ENCODE measurements at regions not wholly inside any gene's neighbourhood (a gene's known extent, or its start where the extent isn't known, plus 50 kb on each side); places are given as distances from the start of the nearest gene placed in this dataset.
"Not testable (repeated sequence)": the region's sequence is repeated elsewhere in the genome, so short reads cannot be mapped to it uniquely, and the experiment has no call there.

DNA sequence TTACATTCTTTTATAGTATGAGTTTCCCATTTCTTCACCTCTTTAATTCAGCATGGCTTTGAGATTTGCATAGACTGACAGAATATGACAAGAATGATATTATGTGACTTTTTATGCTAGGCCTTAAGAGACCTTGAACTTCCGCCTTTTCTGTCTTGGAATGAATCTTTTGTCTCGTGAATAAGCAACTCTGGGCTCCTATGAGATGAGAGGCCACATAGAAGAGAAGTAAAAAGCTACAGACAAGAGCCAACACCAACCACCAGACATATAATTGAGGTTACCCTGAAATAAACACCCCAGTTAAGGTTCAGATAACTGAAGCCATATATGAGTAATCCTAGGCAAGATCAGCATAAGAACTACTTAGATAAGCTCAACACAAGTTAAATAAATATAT lies 600.8 kb downstream of the MEI4 start (continued):
- TF ChIP-seq, protein P1, sequence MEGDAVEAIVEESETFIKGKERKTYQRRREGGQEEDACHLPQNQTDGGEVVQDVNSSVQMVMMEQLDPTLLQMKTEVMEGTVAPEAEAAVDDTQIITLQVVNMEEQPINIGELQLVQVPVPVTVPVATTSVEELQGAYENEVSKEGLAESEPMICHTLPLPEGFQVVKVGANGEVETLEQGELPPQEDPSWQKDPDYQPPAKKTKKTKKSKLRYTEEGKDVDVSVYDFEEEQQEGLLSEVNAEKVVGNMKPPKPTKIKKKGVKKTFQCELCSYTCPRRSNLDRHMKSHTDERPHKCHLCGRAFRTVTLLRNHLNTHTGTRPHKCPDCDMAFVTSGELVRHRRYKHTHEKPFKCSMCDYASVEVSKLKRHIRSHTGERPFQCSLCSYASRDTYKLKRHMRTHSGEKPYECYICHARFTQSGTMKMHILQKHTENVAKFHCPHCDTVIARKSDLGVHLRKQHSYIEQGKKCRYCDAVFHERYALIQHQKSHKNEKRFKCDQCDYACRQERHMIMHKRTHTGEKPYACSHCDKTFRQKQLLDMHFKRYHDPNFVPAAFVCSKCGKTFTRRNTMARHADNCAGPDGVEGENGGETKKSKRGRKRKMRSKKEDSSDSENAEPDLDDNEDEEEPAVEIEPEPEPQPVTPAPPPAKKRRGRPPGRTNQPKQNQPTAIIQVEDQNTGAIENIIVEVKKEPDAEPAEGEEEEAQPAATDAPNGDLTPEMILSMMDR (IDR thresholded peaks at IDR 0.05 in 2 of 3, conservative IDR thresholded peaks at IDR 0.05 in 1 of 3; ENCODE audit: borderline replicate concordance in 1 of 3, insufficient read depth in 1 of 3, low read depth in 2 of 3, low read length in 2 of 3), result no peak
- no peak for TF ChIP-seq EZH2 (IDR thresholded peaks at IDR 0.05)
- TF ChIP-seq, protein P2, sequence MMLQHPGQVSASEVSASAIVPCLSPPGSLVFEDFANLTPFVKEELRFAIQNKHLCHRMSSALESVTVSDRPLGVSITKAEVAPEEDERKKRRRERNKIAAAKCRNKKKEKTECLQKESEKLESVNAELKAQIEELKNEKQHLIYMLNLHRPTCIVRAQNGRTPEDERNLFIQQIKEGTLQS (IDR thresholded peaks at IDR 0.05), result no peak
- TF ChIP-seq SP1 (IDR thresholded peaks at IDR 0.05; ENCODE audit: low read depth), result no peak
- no peak for TF ChIP-seq POLR2A (IDR thresholded peaks at IDR 0.05; ENCODE audit: borderline replicate concordance, extremely low read depth, insufficient read depth, insufficient read length)
- TF ChIP-seq POLR2AphosphoS5 (IDR thresholded peaks at IDR 0.05; ENCODE audit: low read depth, low read length), result no peak

DNA sequence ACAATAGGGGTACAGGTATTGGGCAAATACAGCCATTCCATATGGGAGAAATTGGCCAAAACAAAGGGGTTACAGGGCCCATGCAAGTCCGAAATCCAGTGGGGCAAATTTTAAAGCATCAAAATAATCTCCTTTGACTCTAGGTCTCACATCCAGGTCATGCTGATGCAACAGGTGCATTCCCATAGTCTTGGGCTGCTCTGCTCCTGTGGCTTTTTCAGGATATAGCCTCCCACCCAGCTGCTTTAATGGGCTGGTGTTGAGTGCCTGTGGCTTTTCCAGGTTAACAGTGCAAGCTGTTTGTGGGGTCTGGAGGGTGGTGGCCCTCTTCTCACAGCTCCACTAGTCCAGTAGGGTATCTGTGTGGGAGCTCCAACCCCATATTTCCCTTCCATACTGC lies 607.1 kb downstream of the MEI4 start:
- POLR2A ChIA-PET, result no interaction called here
- no TSS peak for BruUV-seq (replicated peaks)

DNA sequence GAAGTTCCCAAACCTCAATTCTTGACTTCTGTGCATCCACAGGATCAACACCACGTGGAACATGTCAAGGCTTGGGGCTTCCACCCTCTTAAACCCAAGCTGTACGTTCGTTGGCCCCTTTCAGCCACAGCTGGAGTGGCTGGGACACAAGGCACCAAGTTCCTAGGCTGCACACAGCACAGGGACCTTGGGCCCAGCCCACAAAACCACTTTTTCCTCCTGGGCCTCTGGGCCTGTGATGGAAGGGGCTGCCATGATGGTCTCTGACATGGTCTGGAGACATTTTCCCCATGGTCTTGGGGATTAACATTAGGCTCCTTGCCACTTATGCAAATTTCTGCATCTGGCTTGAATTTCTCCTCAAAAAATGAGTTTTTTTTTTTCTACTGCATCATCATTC lies 606.9 kb upstream of the IRAK1BP1 start:
- ATAC-seq; H3K79me2 ChIP-seq (ENCODE audit: insufficient read depth, low read length); H2AFZ ChIP-seq (ENCODE audit: low read depth, low read length, poor library complexity, severe bottlenecking); RAD21 ChIA-PET (ENCODE audit: low non-redundant PET in 1 of 2, low total read pairs in 2 of 2, uncharacterized antibody in 2 of 2, unreplicated experiment in 2 of 2); H4K20me1 ChIP-seq (ENCODE audit: insufficient read depth); H3K9ac ChIP-seq (ENCODE audit: low read length); H3K9me3 ChIP-seq (ENCODE audit: control insufficient read depth in 1 of 2, insufficient read depth in 1 of 2, low read depth in 1 of 2, low read length in 2 of 2); H3K4me2 ChIP-seq (ENCODE audit: low read length); intact Hi-C loops (cut with micrococcal nuclease); CTCF ChIA-PET; H3K4me1 ChIP-seq (ENCODE audit: control insufficient read depth in 1 of 2, insufficient read depth in 2 of 2, low read length in 2 of 2); H3K36me3 ChIP-seq (ENCODE audit: control insufficient read depth in 1 of 2, insufficient read depth in 2 of 2, low read length in 2 of 2); H3K9me2 ChIP-seq (ENCODE audit: insufficient read depth); DNase-seq (ENCODE audit: low read depth, low spot score); POLR2A ChIA-PET; H3K27me3 ChIP-seq (ENCODE audit: insufficient read depth, low read length); H3K4me3 ChIP-seq (replicated peaks in 1 of 2; ENCODE audit: low read depth in 1 of 2, low read length in 2 of 2); BruUV-seq (replicated peaks); H3K27ac ChIP-seq (ENCODE audit: low read depth, low read length): not testable (repeated sequence)

More for the DNA sequence above, 607.1 kb downstream of the MEI4 start:
- no peaks in the 10 kb centered on the region for H3K9me2 ChIP-seq (ENCODE audit: insufficient read depth)
- intact Hi-C loops (cut with micrococcal nuclease), result no loop called here
- TF ChIP-seq POLR2A (IDR thresholded peaks at IDR 0.05; ENCODE audit: borderline replicate concordance, extremely low read depth, insufficient read depth, insufficient read length), result no peak
- TF ChIP-seq, protein P3, sequence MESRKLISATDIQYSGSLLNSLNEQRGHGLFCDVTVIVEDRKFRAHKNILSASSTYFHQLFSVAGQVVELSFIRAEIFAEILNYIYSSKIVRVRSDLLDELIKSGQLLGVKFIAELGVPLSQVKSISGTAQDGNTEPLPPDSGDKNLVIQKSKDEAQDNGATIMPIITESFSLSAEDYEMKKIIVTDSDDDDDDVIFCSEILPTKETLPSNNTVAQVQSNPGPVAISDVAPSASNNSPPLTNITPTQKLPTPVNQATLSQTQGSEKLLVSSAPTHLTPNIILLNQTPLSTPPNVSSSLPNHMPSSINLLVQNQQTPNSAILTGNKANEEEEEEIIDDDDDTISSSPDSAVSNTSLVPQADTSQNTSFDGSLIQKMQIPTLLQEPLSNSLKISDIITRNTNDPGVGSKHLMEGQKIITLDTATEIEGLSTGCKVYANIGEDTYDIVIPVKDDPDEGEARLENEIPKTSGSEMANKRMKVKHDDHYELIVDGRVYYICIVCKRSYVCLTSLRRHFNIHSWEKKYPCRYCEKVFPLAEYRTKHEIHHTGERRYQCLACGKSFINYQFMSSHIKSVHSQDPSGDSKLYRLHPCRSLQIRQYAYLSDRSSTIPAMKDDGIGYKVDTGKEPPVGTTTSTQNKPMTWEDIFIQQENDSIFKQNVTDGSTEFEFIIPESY (IDR thresholded peaks at IDR 0.05; ENCODE audit: extremely low read depth, insufficient replicate concordance, low read length), result no peak
- TF ChIP-seq SIN3A (IDR thresholded peaks at IDR 0.05; ENCODE audit: low read depth), result no peak
- H3K27ac ChIP-seq (ENCODE audit: low read depth, low read length), result no peak overlapping the region
- H2AFZ ChIP-seq (ENCODE audit: low read depth, low read length, poor library complexity, severe bottlenecking), result no peak overlapping the region
- CTCF ChIA-PET, result no interaction called here
- no peaks in the 10 kb centered on the region for H3K4me1 ChIP-seq (ENCODE audit: control insufficient read depth in 1 of 2, insufficient read depth in 2 of 2, low read length in 2 of 2)
- ATAC-seq (no peak), DNase-seq (ENCODE audit: low read depth, low spot score) (no peak)
- no peak overlapping the region for H3K4me2 ChIP-seq (ENCODE audit: low read length)
- no peaks in the 10 kb centered on the region for H3K27me3 ChIP-seq (ENCODE audit: insufficient read depth, low read length)
- H3K9ac ChIP-seq (ENCODE audit: low read length), result no peak overlapping the region
- H4K20me1 ChIP-seq (ENCODE audit: insufficient read depth), result no peaks in the 10 kb centered on the region
- H3K79me2 ChIP-seq (ENCODE audit: insufficient read depth, low read length), result no peaks in the 10 kb centered on the region
- H3K4me3 ChIP-seq (replicated peaks in 1 of 2; ENCODE audit: low read depth in 1 of 2, low read length in 2 of 2), result no peak overlapping the region
- no peaks in the 10 kb centered on the region for H3K36me3 ChIP-seq (ENCODE audit: control insufficient read depth in 1 of 2, insufficient read depth in 2 of 2, low read length in 2 of 2)
- RAD21 ChIA-PET (ENCODE audit: low non-redundant PET in 1 of 2, low total read pairs in 2 of 2, uncharacterized antibody in 2 of 2, unreplicated experiment in 2 of 2), result no interaction called here
- no peaks in the 10 kb centered on the region for H3K9me3 ChIP-seq (ENCODE audit: control insufficient read depth in 1 of 2, insufficient read depth in 1 of 2, low read depth in 1 of 2, low read length in 2 of 2)
